GM12865 (cell line): ENCODE measurements at regions not wholly inside any gene's neighbourhood (a gene's known extent, or its start where the extent isn't known, plus 50 kb on each side); places are given as distances from the start of the nearest gene placed in this dataset.

ENCODE experiments used
- DNase-seq: peaks from one replicate; pipeline ENCODE4 v3.0.0; 2010; ENCODE audit warnings: low read depth
- H3K4me3 ChIP-seq: 2 replicates; pipeline ENCODE4 v1.5.1; 2011; ENCODE audit warnings: mild to moderate bottlenecking, low read depth, low read length, control low read depth
- CTCF ChIP-seq: IDR thresholded peaks from 2 replicates; pipeline ENCODE4 v1.5.1; 2011; ENCODE audit warnings: low read length, control low read depth, low read depth, inconsistent platforms; ENCODE audit not compliant: insufficient read depth; ENCODE audit errors: missing control alignments

DNA sequence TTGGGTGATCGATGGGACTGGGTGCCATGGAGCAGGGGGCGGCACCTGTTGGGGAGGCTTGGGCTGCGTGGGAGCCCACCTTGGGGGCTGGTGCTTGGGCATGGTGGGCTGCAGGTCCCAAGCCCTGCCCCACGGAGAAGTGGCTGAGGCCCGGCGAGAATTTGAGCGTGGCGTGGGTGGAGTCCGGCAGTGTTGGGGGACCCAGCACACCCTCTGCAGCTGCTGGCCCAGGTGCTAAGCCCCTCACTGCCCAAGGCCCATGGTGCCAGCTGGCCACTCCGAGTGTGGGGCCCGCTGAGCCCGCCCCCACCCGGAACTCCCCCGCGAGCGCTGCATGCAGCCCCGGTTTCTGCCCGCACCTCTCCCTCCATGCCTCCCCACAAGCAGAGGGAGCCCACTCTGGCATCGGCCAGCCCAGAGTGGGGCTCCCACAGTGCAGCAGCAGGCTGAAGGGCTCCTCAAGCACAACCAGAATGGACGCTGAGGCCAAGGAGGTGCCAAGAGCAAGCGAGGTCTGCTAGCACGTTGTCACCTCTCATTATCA, 1178.6 kb upstream of the CDH10 start:
- DNase-seq: no peak
- TF ChIP-seq CTCF: no peak
- no peak overlapping the region for H3K4me3 ChIP-seq
